Esophagus squamous epithelium (tissue), 4 donors: ENCODE measurements at regions not wholly inside any gene's neighbourhood (a gene's known extent, or its start where the extent isn't known, plus 50 kb on each side); places are given as distances from the start of the nearest gene placed in this dataset.

Experiments used
- CTCF ChIP-seq, 6 experiments: fragments of 450-650 bp in 4 of 6; fragments of 200-600 bp in 2 of 6; sonication (generic) in 2 of 6; IDR thresholded peaks; one replicate each; pipeline ENCODE4 v1.5.1; 2016 to 2019; ENCODE audit warnings: antibody characterized with exemption in 6 of 6, mild to moderate bottlenecking in 4 of 6, moderate library complexity in 4 of 6
- POLR2A ChIP-seq, 4 donors: fragments of 450-650 bp; IDR thresholded peaks; one replicate each; pipeline ENCODE4 v1.6.1; 2017; ENCODE audit warnings: antibody characterized with exemption in 4 of 4, mild to moderate bottlenecking in 4 of 4, moderate library complexity in 3 of 4

GRCh38 chr2:13986119-13986720 lies 646.3 kb upstream of the LRATD1 start:
- TF ChIP-seq POLR2A (IDR thresholded peaks at IDR 0.05) (no peak), CTCF (IDR thresholded peaks at IDR 0.05) (no peak)
